K562 (cell line): ENCODE measurements at regions not wholly inside any gene's neighbourhood (a gene's known extent, or its start where the extent isn't known, plus 50 kb on each side); places are given as distances from the start of the nearest gene placed in this dataset.

ENCODE experiments used
- ATAC-seq: fragments of 200-7000 bp; cut with Tn5 transposase; 3 replicates; pipeline ENCODE4 v1.9.1; 2020; ENCODE audit warnings: moderate library complexity
- BruUV-seq: library from RNA; stranded (reverse); fragments of 400-500 nt; replicated peaks from 2 replicates; lab custom pipeline; 2021; lab: Mats Ljungman, UMichigan
- CTCF ChIA-PET: fragments of 300-600 bp; formaldehyde crosslinking; extraction: SDS; loops from one replicate; lab custom pipeline; 2021; ENCODE audit warnings: low intra/inter-chr PET ratio; lab: Yijun Ruan, JAX
- POLR2A ChIA-PET: fragments of 300-600, 350-650 bp; sonication (Branson Sonifier 250); formaldehyde crosslinking; extraction: SDS; loops from one replicate; lab custom pipeline; 2021; ENCODE audit warnings: antibody characterized with exemption, inconsistent platforms; lab: Yijun Ruan, JAX
- DNase-seq, 4 experiments: peaks; one replicate each; pipeline versions ENCODE4 v3.0.0 to v3.0.0-alpha.2; 2011 to 2018; ENCODE audit warnings: low spot score in 3 of 4, mixed read lengths in 3 of 4; ENCODE audit errors: extremely low read depth in 1 of 4
- FAIRE-seq: peaks from 2 replicates; lab custom pipeline; 2011; peaks lifted over from hg19 to GRCh38; lab: Jason Lieb, UNC
- H2AFZ ChIP-seq: 2 replicates; pipeline ENCODE4 v1.6.0; 2011; ENCODE audit warnings: low read depth, low read length, control low read depth, inconsistent platforms
- H3K27ac ChIP-seq: fragments of 200-600 bp; 3 replicates; pipeline ENCODE4 v1.8.0; 2011; ENCODE audit warnings: low read depth, mild to moderate bottlenecking, control low read depth, inconsistent platforms, low read length, moderate library complexity, mixed read lengths; ENCODE audit errors: extremely low read depth
- H3K27me3 ChIP-seq, 2 experiments: fragments of 300-600 bp in 1 of 2; 2 replicates in 1 of 2; 3 replicates in 1 of 2; pipeline versions ENCODE4 v1.6.0 to v1.8.0; 2011; ENCODE audit warnings: inconsistent platforms in 2 of 2, low read length in 2 of 2, mild to moderate bottlenecking in 1 of 2, mixed read lengths in 1 of 2, moderate library complexity in 1 of 2; ENCODE audit not compliant: control insufficient read depth in 2 of 2, insufficient read depth in 2 of 2
- H3K36me3 ChIP-seq: fragments of 300-600 bp; 3 replicates; pipeline ENCODE4 v1.8.0; 2011; ENCODE audit warnings: mild to moderate bottlenecking, low read length, inconsistent platforms; ENCODE audit not compliant: control insufficient read depth, insufficient read depth
- H3K4me1 ChIP-seq, 2 experiments: fragments of 200-600 bp in 1 of 2; replicated peaks in 1 of 2; 2 replicates in 1 of 2; 3 replicates in 1 of 2; pipeline versions ENCODE4 v1.5.1 to v1.8.0; 2011; ENCODE audit warnings: inconsistent platforms in 2 of 2, low read length in 2 of 2, mild to moderate bottlenecking in 1 of 2, mixed read lengths in 1 of 2, moderate library complexity in 1 of 2; ENCODE audit not compliant: control insufficient read depth in 2 of 2, insufficient read depth in 2 of 2
- H3K4me2 ChIP-seq: 2 replicates; pipeline ENCODE4 v1.6.1; 2011; ENCODE audit warnings: low read length, control low read depth, inconsistent platforms, mixed read lengths; ENCODE audit not compliant: insufficient read depth
- H3K4me3 ChIP-seq: fragments of 200-600 bp; sonication (generic), shearing (Covaris generic); 2 replicates; pipeline ENCODE4 v1.5.1; 2016; ENCODE audit warnings: control low read depth, inconsistent platforms
- H3K79me2 ChIP-seq: fragments of 200-600 bp; 3 replicates; pipeline ENCODE4 v1.8.0; 2011; ENCODE audit warnings: low read length, inconsistent platforms; ENCODE audit not compliant: control insufficient read depth, insufficient read depth
- H3K9ac ChIP-seq, 2 experiments: 2 replicates each; pipeline versions ENCODE4 v1.6.0 to v1.6.1; 2011; ENCODE audit warnings: low read depth in 2 of 2, low read length in 2 of 2, control low read depth in 1 of 2, inconsistent platforms in 1 of 2, mild to moderate bottlenecking in 1 of 2, mixed read lengths in 1 of 2; ENCODE audit not compliant: insufficient read depth in 1 of 2
- H3K9me1 ChIP-seq: one replicate; pipeline ENCODE4 v1.6.0; 2011; ENCODE audit warnings: inconsistent platforms, mild to moderate bottlenecking, low read length, moderate library complexity; ENCODE audit not compliant: control insufficient read depth, insufficient read depth
- H3K9me3 ChIP-seq: replicated peaks from 2 replicates; pipeline ENCODE4 v1.5.1; 2011; ENCODE audit warnings: low read depth, low read length, inconsistent platforms; ENCODE audit not compliant: control insufficient read depth, insufficient read depth
- H4K20me1 ChIP-seq: replicated peaks from 2 replicates; pipeline ENCODE4 v1.6.1; 2011; ENCODE audit warnings: low read length, inconsistent platforms, mixed read lengths; ENCODE audit not compliant: control insufficient read depth, insufficient read depth
- ATF2 ChIP-seq: sonication (generic); formaldehyde crosslinking; IDR thresholded peaks from 2 replicates; pipeline ENCODE4 v1.8.1; 2022; ENCODE audit warnings: missing genetic modification reagents
- C11orf30 ChIP-seq: fragments of 450-650 bp; IDR thresholded peaks from 2 replicates; pipeline ENCODE4 v1.6.1; 2016; ENCODE audit warnings: low read depth, mild to moderate bottlenecking
- GABPB1 ChIP-seq: sonication (generic); formaldehyde crosslinking; IDR thresholded peaks from 2 replicates; pipeline ENCODE4 v1.8.0; 2022; ENCODE audit warnings: mild to moderate bottlenecking, missing genetic modification reagents
- GTF2F1 ChIP-seq: IDR thresholded peaks from 2 replicates; pipeline ENCODE4 v1.6.1; 2011; ENCODE audit warnings: low read depth, low read length, improper control_type of control experiment
- IFI16 ChIP-seq: fragments of 250-450 bp; sonication (Bioruptor Pico); IDR thresholded peaks from 2 replicates; pipeline ENCODE4 v2.1.2; 2022; ENCODE audit warnings: mild to moderate bottlenecking, inconsistent platforms
- MTA3 ChIP-seq: fragments of 450-650 bp; formaldehyde crosslinking; IDR thresholded peaks from 2 replicates; pipeline ENCODE4 v1.6.1; 2017; ENCODE audit warnings: mild to moderate bottlenecking, borderline replicate concordance
- MYC ChIP-seq, 2 experiments: fragments of 250-450 bp in 1 of 2; sonication (Bioruptor Pico) in 1 of 2; IDR thresholded peaks; 2 replicates each; pipeline versions ENCODE4 v1.5.1 to v1.6.1; 2012 to 2021; ENCODE audit warnings: low read depth in 2 of 2, borderline replicate concordance in 1 of 2, improper control_type of control experiment in 1 of 2, low read length in 1 of 2, mild to moderate bottlenecking in 1 of 2, moderate library complexity in 1 of 2
- SREBF2 ChIP-seq: sonication (generic); formaldehyde crosslinking; IDR thresholded peaks from 2 replicates; pipeline ENCODE4 v1.4.0; 2020; ENCODE audit warnings: mild to moderate bottlenecking, missing genetic modification reagents
- ZBTB2 ChIP-seq: fragments of 450-650 bp; IDR thresholded peaks from 2 replicates; pipeline ENCODE4 v1.6.1; 2016; ENCODE audit warnings: antibody characterized with exemption
- WGBS: fragments of 100-300 bp; shearing (Covaris generic); methylation state at CpG from one replicate; pipeline ENCODE4 v1.1.6; 2016; ENCODE audit warnings: low coverage, mixed read lengths; ENCODE audit not compliant: insufficient coverage; ENCODE audit errors: missing lambda C conversion rate; 5-methylcytosine and 5-hydroxymethylcytosine counted together
- in situ Hi-C: fragments of 300-500 bp; cut with MboI; formaldehyde crosslinking; loops from 4 replicates; pipeline ENCODE4 v1.15.0; 2018; ENCODE audit warnings: inconsistent platforms, mixed read lengths
- intact Hi-C: fragments of 100-400 bp; cut with micrococcal nuclease; formaldehyde crosslinking; loops from 2 replicates; pipeline ENCODE4 v1.14.2; 2022
- TF ChIP-seq, protein P1 (sequence below), 2 experiments: fragments of 450-650 bp in 1 of 2; sonication (generic) in 1 of 2; formaldehyde crosslinking in 1 of 2; IDR thresholded peaks; 2 replicates each; pipeline versions ENCODE4 v1.7.1 to v1.9.0; 2016 to 2022; ENCODE audit warnings: inconsistent platforms in 1 of 2, mild to moderate bottlenecking in 1 of 2, missing genetic modification reagents in 1 of 2

DNA sequence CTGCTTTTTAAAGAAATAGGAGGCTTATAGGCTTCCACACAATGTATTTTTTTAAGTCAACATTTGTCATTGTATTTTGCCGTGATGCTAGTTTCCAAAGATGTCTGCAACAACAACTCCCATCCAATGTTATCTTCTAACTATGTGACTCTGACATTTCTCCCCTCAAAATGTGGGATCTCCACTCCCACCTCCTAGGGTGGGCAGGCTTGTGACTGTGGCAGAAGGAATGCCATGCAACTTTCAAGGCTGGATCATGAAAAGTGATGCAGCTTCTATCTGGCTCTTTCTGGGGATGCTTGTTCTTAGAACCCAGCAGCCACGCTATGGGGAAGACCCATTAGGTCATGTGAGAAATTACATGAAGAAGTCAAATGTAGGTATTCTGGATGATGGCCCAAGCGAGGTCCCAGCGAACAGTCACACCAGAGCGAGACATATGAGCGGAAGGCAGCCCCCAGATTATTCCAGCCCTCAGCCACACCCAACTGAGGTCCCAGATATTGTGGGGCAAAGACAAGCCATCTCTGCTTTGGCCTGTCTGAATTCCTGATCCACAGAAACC is 124.3 kb downstream of the BDH1 start:
- Histone ChIP-seq H3K9me3 (no peaks in the 10 kb centered on the region), H3K4me2 (no peak overlapping the region), H3K27me3 (peaks cover 0 to 23% of the 10 kb centered on the region in 2 experiments; a peak in 1 of 5 replicates), H4K20me1 (no peaks in the 10 kb centered on the region), H3K9ac (no peak overlapping the region), H3K4me3 (no peak overlapping the region), H3K79me2 (no peaks in the 10 kb centered on the region), H2AFZ (no peak overlapping the region), H3K36me3 (no peaks in the 10 kb centered on the region), H3K27ac (no peak overlapping the region), H3K9me1 (no peaks in the 10 kb centered on the region), H3K4me1 (peaks cover 10 to 26% of the 10 kb centered on the region in 2 experiments)
- WGBS, result 32% methylated on average over 6 of the region's 6 CpGs
- in situ Hi-C loops (no loop called here), intact Hi-C loops (no loop called here)
- ChIA-PET CTCF (no interaction called here), POLR2A (interaction anchor here (1.2 kb wide), 1 partner anchor 13 kb away, joined by 4 read pairs; no protein-coding TSS in a partner anchor)
- ATAC-seq (no peak), DNase-seq (no peak), FAIRE-seq (no peak)
- no TSS peak for BruUV-seq
- TF ChIP-seq C11orf30 (no peak), GABPB1 (CRISPR knock-in tag) (no peak), SREBF2 (CRISPR knock-in tag) (no peak), MTA3 (no peak), IFI16 (CRISPR knock-in tag) (no peak), ZBTB2 (no peak), MYC (IDR thresholded peaks at IDR 0.05; ENCODE audit: low read depth, low read length) (no peak), MYC (CRISPR knock-in tag; IDR thresholded peaks at IDR 0.05; ENCODE audit: borderline replicate concordance, low read depth) (no peak), GTF2F1 (no peak), ATF2 (no peak)
- TF ChIP-seq, protein P1, sequence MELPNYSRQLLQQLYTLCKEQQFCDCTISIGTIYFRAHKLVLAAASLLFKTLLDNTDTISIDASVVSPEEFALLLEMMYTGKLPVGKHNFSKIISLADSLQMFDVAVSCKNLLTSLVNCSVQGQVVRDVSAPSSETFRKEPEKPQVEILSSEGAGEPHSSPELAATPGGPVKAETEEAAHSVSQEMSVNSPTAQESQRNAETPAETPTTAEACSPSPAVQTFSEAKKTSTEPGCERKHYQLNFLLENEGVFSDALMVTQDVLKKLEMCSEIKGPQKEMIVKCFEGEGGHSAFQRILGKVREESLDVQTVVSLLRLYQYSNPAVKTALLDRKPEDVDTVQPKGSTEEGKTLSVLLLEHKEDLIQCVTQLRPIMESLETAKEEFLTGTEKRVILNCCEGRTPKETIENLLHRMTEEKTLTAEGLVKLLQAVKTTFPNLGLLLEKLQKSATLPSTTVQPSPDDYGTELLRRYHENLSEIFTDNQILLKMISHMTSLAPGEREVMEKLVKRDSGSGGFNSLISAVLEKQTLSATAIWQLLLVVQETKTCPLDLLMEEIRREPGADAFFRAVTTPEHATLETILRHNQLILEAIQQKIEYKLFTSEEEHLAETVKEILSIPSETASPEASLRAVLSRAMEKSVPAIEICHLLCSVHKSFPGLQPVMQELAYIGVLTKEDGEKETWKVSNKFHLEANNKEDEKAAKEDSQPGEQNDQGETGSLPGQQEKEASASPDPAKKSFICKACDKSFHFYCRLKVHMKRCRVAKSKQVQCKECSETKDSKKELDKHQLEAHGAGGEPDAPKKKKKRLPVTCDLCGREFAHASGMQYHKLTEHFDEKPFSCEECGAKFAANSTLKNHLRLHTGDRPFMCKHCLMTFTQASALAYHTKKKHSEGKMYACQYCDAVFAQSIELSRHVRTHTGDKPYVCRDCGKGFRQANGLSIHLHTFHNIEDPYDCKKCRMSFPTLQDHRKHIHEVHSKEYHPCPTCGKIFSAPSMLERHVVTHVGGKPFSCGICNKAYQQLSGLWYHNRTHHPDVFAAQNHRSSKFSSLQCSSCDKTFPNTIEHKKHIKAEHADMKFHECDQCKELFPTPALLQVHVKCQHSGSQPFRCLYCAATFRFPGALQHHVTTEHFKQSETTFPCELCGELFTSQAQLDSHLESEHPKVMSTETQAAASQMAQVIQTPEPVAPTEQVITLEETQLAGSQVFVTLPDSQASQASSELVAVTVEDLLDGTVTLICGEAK (IDR thresholded peaks at IDR 0.05), result no peak
- TF ChIP-seq, protein P1 (CRISPR knock-in tag; IDR thresholded peaks at IDR 0.05), result no peak
